NOMO-1 treated with DMSO at 0.1 percent for 48 hours (cell line): ENCODE measurements at regions not wholly inside any gene's neighbourhood (a gene's known extent, or its start where the extent isn't known, plus 50 kb on each side); places are given as distances from the start of the nearest gene placed in this dataset.
"Not testable (repeated sequence)": the region's sequence is repeated elsewhere in the genome, so short reads cannot be mapped to it uniquely, and the experiment has no call there.

Experiments
- DNase-seq: peaks from one replicate; lab custom pipeline; 2025; ENCODE audit not compliant: unreplicated experiment; lab: John Stamatoyannopoulos, UW

DNA sequence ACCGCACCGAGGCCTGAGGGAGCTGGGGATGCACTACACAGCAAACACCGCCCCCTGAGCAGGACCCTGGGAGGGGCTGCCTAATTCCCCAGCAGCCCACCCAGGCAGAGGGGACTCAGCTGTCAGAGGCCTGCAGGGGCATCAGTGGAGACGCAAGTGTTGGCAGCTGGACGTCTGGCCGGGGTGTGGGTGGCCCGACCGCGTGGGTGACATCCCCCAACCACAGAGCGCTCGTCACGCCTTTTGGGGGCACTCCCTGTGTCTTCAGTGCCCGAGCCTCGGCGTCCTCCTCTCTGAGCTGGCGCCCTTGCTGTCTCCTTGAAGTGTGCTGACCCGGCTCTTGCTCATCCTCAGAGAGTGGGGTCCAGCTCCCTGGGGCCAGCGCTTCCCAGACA lies 150.2 kb downstream of the BRD1 start:
- no peak for DNase-seq

DNA sequence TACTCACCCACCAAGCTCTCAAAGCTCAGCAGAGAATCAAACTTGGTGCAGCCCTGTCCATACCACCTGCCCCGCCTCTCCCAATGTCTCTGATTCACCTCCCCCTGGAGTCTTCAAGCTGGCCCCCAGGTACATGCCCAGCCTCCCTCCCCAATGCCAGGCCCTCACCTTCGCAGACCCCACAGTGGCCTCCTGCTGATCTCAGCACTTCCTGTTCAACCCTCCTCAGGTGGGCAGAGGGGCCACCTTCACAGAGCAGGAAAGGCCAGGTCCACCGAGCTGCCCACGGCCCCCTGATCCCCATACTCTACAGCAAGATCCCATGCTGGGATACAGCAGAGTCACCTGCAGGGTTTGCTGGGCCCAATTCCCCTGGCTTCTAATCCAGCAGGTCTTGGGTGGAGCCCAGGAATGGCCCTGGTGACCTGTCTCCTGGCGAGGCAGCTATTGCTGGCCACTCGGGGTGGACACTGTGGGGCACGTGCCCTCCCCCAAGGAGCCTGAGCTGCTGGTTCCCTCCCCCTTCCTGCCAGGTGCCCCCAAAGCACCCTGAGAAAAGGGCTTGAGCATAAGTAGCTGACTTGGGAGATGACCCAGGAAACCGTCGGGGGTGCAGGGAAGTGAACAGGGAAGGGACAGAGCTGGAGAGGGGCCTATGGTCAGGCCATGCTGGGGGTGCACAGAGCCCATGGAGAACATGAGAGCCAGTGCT lies 150.7 kb downstream of the BRD1 start:
- DNase-seq = no peak

DNA sequence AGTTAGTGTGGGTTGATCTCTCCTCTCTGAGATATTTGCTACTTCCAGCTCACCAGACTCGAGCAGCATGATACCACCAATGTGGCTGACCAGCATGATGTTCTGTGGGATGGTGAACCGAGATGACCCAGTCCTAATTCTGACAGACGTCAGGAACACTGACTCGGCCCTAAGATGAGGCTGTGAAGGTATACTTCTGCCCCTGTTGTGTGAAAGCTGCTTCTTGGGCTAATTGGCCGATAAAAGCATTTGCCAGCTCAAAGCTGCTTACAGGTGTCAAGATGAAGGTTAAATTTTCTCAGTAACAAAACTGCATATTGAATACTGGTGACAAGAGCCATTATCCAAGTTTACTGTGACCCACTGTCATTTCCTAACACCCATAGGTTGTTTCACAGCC lies 151.4 kb downstream of the BRD1 start:
- no peak for DNase-seq

GRCh38 chr22:49674479-49675050 lies 153.1 kb downstream of the BRD1 start:
- no peak for DNase-seq

GRCh38 chr22:49673048-49673447 lies 154.6 kb downstream of the BRD1 start:
- DNase-seq = no peak

DNA sequence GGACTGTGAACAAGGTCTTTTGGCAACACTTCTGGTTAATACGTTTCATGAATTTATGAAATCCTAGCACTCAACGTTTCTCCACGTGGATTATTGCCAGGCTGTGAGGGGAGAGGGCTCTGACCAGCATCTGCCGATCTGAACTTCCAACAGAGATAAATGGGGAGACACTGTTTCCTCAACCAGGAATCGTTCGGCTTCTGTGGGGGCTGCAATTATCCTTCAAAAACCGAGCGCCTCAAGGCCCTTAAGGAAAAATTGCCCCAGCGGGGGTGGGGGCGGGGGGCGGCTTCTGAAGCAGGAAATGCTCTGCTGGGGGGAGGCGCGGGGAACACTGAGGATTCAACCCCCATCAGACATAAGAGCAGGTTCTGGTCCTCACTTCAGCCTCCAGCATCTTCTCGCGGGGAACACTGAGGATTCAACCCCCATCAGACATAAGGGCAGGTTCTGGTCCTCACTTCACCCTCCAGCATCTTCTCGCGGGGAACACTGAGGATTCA lies 155.6 kb downstream of the BRD1 start:
- DNase-seq = no peak

- no peak for DNase-seq
These were observed 156.2 kb downstream of the BRD1 start for GRCh38 chr22:49671331-49672013.

DNA sequence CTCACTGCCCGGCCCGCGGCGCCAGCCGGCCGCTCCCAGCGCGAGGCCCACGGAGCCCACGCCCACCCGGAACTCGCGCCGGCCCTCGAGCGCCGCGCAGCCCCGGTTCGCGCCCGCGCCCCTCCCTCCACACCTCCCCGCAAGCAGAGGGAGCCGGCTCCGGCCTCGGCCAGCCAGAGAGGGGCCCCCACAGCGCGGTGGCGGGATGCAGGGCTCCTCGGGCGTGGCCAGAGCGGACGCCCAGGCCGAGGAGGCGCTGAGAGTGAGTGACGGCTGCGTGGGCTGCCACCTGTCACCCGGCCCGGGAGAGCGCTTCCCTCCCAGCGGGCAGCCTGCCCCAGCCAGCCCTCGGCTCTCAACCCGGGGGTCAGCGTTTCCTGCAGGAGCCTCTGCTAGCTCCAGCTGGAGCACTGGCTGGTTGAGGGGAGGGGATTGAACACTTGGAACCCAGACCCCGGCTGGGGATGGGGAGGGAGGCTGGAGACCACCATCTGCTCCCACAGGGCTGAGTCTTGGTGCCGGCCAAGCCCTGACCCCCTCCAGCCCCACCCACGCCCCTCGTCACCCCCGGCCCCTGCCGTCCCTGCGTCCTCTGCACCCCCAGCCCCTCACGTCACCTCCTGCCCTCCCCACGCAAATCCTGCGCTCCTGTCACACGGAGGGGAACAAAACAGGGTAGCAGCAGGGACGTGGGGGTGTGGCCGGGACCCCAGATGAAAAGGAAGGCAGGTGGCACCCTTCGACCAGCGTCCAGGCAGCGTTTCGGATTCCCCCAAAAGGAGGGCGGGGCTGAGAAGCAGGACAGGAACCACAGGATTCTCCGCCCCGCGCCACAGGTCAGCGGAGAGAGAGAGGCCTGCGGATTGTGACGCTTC lies 157.0 kb downstream of the BRD1 start:
- DNase-seq = no peak

GRCh38 chr22:49669969-49670455 lies 157.7 kb downstream of the BRD1 start:
- not testable (repeated sequence) for DNase-seq

DNA sequence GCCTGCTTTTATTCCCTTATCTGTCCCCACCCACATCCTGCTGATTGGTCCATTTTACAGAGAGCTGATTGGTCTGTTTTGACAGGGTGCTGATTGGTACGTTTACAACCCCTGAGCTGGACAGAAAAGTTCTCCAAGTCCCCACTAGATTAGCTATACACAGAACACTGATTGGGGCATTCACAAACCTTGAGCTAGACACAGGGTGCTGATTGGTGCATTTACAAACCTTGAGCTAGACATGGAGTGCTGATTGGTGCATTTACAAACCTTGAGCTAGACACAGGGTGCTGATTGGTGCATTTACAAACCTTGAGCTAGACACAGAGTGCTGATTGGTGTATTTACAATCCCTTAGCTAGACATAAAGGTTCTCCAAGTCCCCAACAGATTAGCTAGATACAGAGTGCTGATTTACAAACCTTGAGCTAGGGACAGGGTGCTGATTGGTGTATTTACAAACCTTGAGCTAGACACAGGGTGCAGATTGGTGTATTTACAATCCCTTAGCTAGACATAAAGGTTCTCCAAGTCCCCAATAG lies 158.2 kb downstream of the BRD1 start:
- DNase-seq = not testable (repeated sequence)

DNA sequence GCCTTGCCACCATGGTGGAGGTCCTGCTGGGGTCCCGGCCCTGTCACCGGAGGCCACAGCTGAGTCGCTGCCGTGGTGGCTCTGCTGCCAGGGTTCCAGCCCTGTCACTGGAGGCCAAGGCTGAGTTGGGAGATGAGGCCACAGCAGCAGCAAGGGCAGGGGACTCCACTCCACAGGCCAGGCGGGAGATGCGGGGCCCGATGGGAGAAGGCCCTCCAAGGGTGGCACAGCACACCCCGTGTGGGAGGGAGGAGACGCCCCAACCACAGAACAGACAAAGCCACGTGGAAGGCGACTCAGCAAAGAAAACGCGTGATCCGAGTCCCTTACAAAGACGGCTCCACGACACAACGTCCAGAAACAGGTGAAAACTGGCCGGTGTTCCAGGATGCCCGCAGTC lies 159.3 kb downstream of the BRD1 start:
- no peak for DNase-seq

GRCh38 chr22:49667236-49667635 lies 160.4 kb downstream of the BRD1 start:
- no peak for DNase-seq

- no peak for DNase-seq
These were observed 161.4 kb downstream of the BRD1 start for GRCh38 chr22:49666146-49666809.

DNA sequence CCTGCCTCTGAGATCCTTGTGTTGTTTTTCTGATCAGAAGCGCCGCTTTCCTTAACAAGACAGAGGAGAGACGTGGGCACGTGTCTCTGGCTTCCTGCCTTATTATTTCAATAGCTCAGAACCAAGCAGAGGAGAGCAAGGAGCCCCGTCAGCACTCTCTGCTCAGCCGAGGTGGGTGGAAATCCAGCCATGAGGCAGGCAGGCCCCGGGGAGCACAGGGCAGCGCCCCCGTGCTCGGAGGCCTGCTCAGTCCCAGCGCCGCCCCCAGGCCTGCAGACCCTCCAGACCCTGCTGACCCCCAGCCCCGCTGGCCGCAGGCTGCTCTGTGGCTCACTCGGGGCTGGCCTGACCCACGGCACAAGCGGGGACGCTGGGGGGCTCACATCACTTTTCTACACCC lies 162.8 kb downstream of the BRD1 start:
- DNase-seq = no peak

GRCh38 chr22:49664371-49664881 lies 163.2 kb downstream of the BRD1 start:
- DNase-seq = no peak

GRCh38 chr22:49663823-49664222 lies 163.8 kb downstream of the BRD1 start:
- DNase-seq = no peak

- no peak for DNase-seq
These were observed 164.4 kb downstream of the BRD1 start for GRCh38 chr22:49663311-49663711.

- no peak for DNase-seq
These were observed 165.0 kb downstream of the BRD1 start for GRCh38 chr22:49662681-49663080.

- DNase-seq = no peak
These were observed 166.6 kb downstream of the BRD1 start for GRCh38 chr22:49660794-49661781.
